Naive thymus-derived CD4-positive, alpha-beta T cell (primary cell): ENCODE measurements at regions not wholly inside any gene's neighbourhood (a gene's known extent, or its start where the extent isn't known, plus 50 kb on each side); places are given as distances from the start of the nearest gene placed in this dataset.

ENCODE experiments used
- ATAC-seq: fragments of 150-1000 bp; cut with Tn5 transposase; 2 replicates; pipeline ENCODE4 v1.10.0; 2021; ENCODE audit warnings: mild to moderate bottlenecking, moderate library complexity
- CTCF ChIA-PET: fragments of 350-600 bp; sonication (Branson Sonifier 250); formaldehyde crosslinking; loops from one replicate; lab custom pipeline; 2021; ENCODE audit warnings: antibody characterized with exemption; lab: Charles Lee
- POLR2A ChIA-PET: fragments of 350-600 bp; sonication (Branson Sonifier 250); formaldehyde crosslinking; loops from one replicate; lab custom pipeline; 2021; ENCODE audit warnings: antibody characterized with exemption, inconsistent platforms; lab: Charles Lee
- DNase-seq, 9 donors: peaks; one replicate each; pipeline versions ENCODE4 v3.0.0 to v3.0.0-alpha.2; 2020 to 2022; ENCODE audit warnings: mixed read lengths in 1 of 9
- H3K27ac ChIP-seq: one replicate; pipeline ENCODE4 v1.7.0; 2013; ENCODE audit warnings: mild to moderate bottlenecking, low read depth, low read length, moderate library complexity
- H3K27me3 ChIP-seq, 2 donors: one replicate each; pipeline ENCODE4 v1.7.0; 2013; ENCODE audit warnings: low read length in 2 of 2, mild to moderate bottlenecking in 2 of 2, moderate library complexity in 2 of 2; ENCODE audit not compliant: control insufficient read depth in 2 of 2, insufficient read depth in 2 of 2
- H3K36me3 ChIP-seq, 3 experiments: 1 replicate in 2 of 3; 2 replicates in 1 of 3; pipeline ENCODE4 v1.7.0; 2013; ENCODE audit warnings: low read length in 3 of 3, mild to moderate bottlenecking in 3 of 3, moderate library complexity in 1 of 3; ENCODE audit not compliant: insufficient read depth in 3 of 3, control insufficient read depth in 2 of 3
- H3K4me1 ChIP-seq, 2 donors: one replicate each; pipeline ENCODE4 v1.7.0; 2013; ENCODE audit warnings: low read length in 2 of 2, mild to moderate bottlenecking in 2 of 2, moderate library complexity in 1 of 2; ENCODE audit not compliant: control insufficient read depth in 2 of 2, insufficient read depth in 2 of 2
- H3K4me3 ChIP-seq: 2 replicates; pipeline ENCODE4 v1.7.0; 2013; ENCODE audit warnings: mild to moderate bottlenecking, low read length
- H3K9me3 ChIP-seq, 3 experiments: 1 replicate in 2 of 3; 2 replicates in 1 of 3; pipeline ENCODE4 v1.7.0; 2013; ENCODE audit warnings: low read length in 3 of 3; ENCODE audit not compliant: control insufficient read depth in 2 of 3
- H3K27ac Mint-ChIP-seq, 9 donors: one replicate each; pipeline ENCODE4 v1.8.0; 2020 to 2022; ENCODE audit warnings: mixed read lengths in 9 of 9, mild to moderate bottlenecking in 8 of 9, moderate library complexity in 5 of 9, inconsistent platforms in 2 of 9
- H3K27me3 Mint-ChIP-seq, 5 donors: one replicate each; pipeline ENCODE4 v1.8.0; 2021 to 2022; ENCODE audit warnings: mixed read lengths in 5 of 5, mild to moderate bottlenecking in 1 of 5
- H3K36me3 Mint-ChIP-seq, 5 donors: one replicate each; pipeline ENCODE4 v1.8.0; 2020 to 2022; ENCODE audit warnings: mixed read lengths in 5 of 5, mild to moderate bottlenecking in 3 of 5, inconsistent platforms in 1 of 5
- H3K4me1 Mint-ChIP-seq, 7 donors: one replicate each; pipeline ENCODE4 v1.8.0; 2020 to 2022; ENCODE audit warnings: mixed read lengths in 7 of 7, mild to moderate bottlenecking in 3 of 7, inconsistent platforms in 1 of 7
- H3K4me3 Mint-ChIP-seq, 10 donors: one replicate each; pipeline ENCODE4 v1.8.0; 2020 to 2022; ENCODE audit warnings: mild to moderate bottlenecking in 10 of 10, mixed read lengths in 10 of 10, moderate library complexity in 6 of 10, inconsistent platforms in 2 of 10
- H3K9me3 Mint-ChIP-seq, 11 donors: one replicate each; pipeline ENCODE4 v1.8.0; 2020 to 2022; ENCODE audit warnings: mixed read lengths in 11 of 11, mild to moderate bottlenecking in 4 of 11, inconsistent platforms in 1 of 11, moderate library complexity in 1 of 11
- intact Hi-C, 2 donors: fragments of 100-400 bp; cut with micrococcal nuclease; formaldehyde crosslinking; loops; one replicate each; pipeline ENCODE4 v1.15.1; 2023

DNA sequence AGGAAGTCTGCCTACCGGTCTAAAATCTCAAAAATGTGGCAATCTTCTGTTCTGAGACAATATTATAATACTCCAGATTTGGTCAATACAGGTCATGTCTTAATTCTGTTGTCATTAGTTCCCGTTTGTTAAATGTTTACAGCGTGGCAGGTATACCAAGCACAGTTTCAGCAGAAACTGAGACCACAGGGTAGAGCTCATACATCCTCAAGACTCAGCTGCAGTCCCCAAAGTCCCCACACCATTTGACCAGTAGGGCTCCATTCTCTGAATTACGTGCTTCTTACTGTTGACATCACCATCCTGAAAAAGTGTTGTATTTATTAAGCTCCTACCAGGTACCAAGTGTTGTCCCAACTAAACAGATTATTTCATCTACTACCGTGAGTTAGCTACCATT is 157.1 kb downstream of the MC4R start:
- intact Hi-C loops: no loop called here
- Mint-ChIP-seq H3K27ac (no peak overlapping the region), H3K4me3 (no peak overlapping the region), H3K9me3 (peaks cover 0 to 5% (median 0%) of the 10 kb centered on the region in 11 donors), H3K4me1 (no peaks in the 10 kb centered on the region), H3K27me3 (peaks cover 0 to 2% (median 0%) of the 10 kb centered on the region in 5 donors), H3K36me3 (no peaks in the 10 kb centered on the region)
- no peaks in the 10 kb centered on the region for H3K4me1 ChIP-seq
- no peak overlapping the region for H3K27ac ChIP-seq
- ATAC-seq (no peak), DNase-seq (no peak)
- H3K27me3 ChIP-seq: no peaks in the 10 kb centered on the region
- CTCF ChIA-PET: no interaction called here
- POLR2A ChIA-PET: no interaction called here
- H3K4me3 ChIP-seq: no peak overlapping the region
- H3K9me3 ChIP-seq: no peaks in the 10 kb centered on the region
- no peaks in the 10 kb centered on the region for H3K36me3 ChIP-seq

DNA sequence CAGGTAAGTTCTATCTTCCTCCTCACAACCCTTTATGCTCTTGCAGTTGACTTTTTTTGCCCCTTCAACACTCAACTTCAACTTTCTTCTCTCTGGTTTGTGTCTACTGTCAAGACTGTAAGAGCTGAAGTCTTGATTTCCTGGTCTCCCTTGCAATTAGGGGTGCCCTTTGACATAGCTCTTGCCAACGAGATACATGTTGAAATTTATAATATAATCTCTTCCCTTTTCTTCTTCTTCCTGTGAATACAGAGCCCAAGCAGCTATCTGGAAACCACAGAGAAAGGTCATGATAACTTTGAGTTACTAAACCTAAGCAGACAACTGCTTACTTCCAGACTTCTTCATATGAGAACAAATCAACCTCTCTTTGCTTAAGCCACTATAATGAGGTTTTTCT is 163.5 kb downstream of the MC4R start:
- H3K27me3 Mint-ChIP-seq: peaks cover 0 to 2% (median 0%) of the 10 kb centered on the region in 5 donors
- H3K27ac Mint-ChIP-seq: no peak overlapping the region
- no peak for DNase-seq
- ChIA-PET POLR2A (no interaction called here), CTCF (no interaction called here)
- H3K4me1 Mint-ChIP-seq: no peaks in the 10 kb centered on the region
- Histone ChIP-seq H3K27me3 (no peaks in the 10 kb centered on the region), H3K4me3 (no peak overlapping the region), H3K9me3 (no peaks in the 10 kb centered on the region), H3K27ac (no peak overlapping the region), H3K36me3 (no peaks in the 10 kb centered on the region), H3K4me1 (no peaks in the 10 kb centered on the region)
- peaks cover 0 to 8% (median 0%) of the 10 kb centered on the region in 11 donors for H3K9me3 Mint-ChIP-seq
- no peak for ATAC-seq
- H3K36me3 Mint-ChIP-seq: no peaks in the 10 kb centered on the region
- intact Hi-C loops: no loop called here
- no peak overlapping the region for H3K4me3 Mint-ChIP-seq

DNA sequence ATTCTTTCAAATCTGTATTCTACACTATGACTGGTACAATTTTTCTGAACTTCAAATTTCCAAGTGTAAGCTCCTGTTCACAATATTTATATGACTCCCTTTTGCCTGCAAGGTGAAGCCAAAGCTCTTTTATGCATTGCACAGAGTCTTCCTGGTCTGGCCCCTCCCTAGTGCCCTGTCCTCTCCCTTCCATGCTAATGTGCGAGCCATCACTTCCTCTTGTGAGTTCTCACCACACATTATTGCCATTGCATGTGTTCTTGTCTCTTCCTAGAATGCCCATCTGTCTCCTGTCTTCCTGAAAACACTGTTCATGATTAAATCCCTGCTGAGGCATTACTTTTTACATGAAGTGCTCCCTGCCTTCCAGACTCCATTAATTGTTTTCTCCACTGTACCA is 169.9 kb downstream of the MC4R start:
- no peak overlapping the region for H3K4me3 Mint-ChIP-seq
- no peaks in the 10 kb centered on the region for H3K4me1 Mint-ChIP-seq
- POLR2A ChIA-PET: no interaction called here
- no peak overlapping the region for H3K27ac Mint-ChIP-seq
- no peak for ATAC-seq
- intact Hi-C loops: no loop called here
- H3K36me3 ChIP-seq: no peaks in the 10 kb centered on the region
- H3K4me1 ChIP-seq: no peaks in the 10 kb centered on the region
- H3K27me3 Mint-ChIP-seq: peaks cover 0 to 11% (median 0%) of the 10 kb centered on the region in 5 donors
- no peaks in the 10 kb centered on the region for H3K9me3 ChIP-seq
- H3K27ac ChIP-seq: no peak overlapping the region
- H3K36me3 Mint-ChIP-seq: no peaks in the 10 kb centered on the region
- no peaks in the 10 kb centered on the region for H3K9me3 Mint-ChIP-seq
- H3K27me3 ChIP-seq: no peaks in the 10 kb centered on the region
- H3K4me3 ChIP-seq: no peak overlapping the region
- CTCF ChIA-PET: no interaction called here
- no peak for DNase-seq

DNA sequence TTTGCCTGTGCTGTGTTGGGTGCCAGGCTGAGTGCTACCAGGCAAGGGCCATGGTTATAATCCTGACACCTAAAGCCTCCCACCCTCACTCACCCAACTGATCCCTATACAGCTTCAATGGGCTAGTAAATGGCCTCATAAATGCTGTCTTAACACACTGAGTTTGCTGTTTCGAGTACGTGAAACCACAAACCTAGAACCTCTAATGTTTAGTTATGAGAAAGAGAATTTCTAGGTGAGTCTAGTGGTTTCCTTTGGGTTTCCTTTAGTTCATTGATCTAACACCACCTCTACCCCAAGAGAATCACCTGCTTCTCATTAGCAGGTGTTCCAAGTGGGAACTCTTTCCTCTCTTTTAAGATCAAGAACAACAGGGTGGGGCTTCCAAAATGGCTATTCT is 172.0 kb downstream of the MC4R start:
- H3K4me3 Mint-ChIP-seq: no peak overlapping the region
- Histone ChIP-seq H3K4me3 (no peak overlapping the region), H3K9me3 (no peaks in the 10 kb centered on the region), H3K4me1 (no peaks in the 10 kb centered on the region), H3K27ac (no peak overlapping the region), H3K36me3 (no peaks in the 10 kb centered on the region), H3K27me3 (no peaks in the 10 kb centered on the region)
- H3K27me3 Mint-ChIP-seq: peaks cover 0 to 11% (median 0%) of the 10 kb centered on the region in 5 donors
- peaks cover 0 to 2% (median 0%) of the 10 kb centered on the region in 7 donors for H3K4me1 Mint-ChIP-seq
- DNase-seq (no peak), ATAC-seq (no peak)
- intact Hi-C loops: no loop called here
- peaks cover 0 to 2% (median 0%) of the 10 kb centered on the region in 11 donors for H3K9me3 Mint-ChIP-seq
- H3K36me3 Mint-ChIP-seq: no peaks in the 10 kb centered on the region
- ChIA-PET POLR2A (no interaction called here), CTCF (no interaction called here)
- H3K27ac Mint-ChIP-seq: no peak overlapping the region

DNA sequence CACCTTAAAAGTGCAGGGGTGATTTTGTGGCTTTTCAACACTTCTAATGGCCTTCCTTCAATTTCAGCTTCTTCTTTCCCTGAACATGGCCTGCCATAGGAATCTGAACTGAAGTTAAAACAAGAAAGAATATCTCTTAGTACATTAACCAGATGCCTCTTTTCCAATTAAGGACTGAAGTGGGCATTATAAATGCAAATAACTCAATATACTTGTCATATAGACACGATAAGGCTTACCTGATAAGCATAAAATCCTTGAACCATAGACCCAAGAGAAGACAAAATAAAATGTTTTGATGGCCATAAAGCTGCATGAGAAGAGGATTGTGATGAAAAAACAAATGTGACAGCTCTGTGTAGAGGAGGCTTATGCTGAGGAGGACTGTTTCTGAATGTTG is 173.1 kb downstream of the MC4R start:
- H3K27me3 ChIP-seq: no peaks in the 10 kb centered on the region
- ATAC-seq: no peak
- H3K4me1 ChIP-seq: no peaks in the 10 kb centered on the region
- no peak overlapping the region for H3K4me3 ChIP-seq
- Mint-ChIP-seq H3K36me3 (no peaks in the 10 kb centered on the region), H3K4me3 (no peak overlapping the region), H3K4me1 (peaks cover 0 to 2% (median 0%) of the 10 kb centered on the region in 7 donors), H3K27me3 (peaks cover 0 to 11% (median 0%) of the 10 kb centered on the region in 5 donors), H3K27ac (no peak overlapping the region), H3K9me3 (peaks cover 0 to 2% (median 0%) of the 10 kb centered on the region in 11 donors)
- no peak for DNase-seq
- H3K36me3 ChIP-seq: no peaks in the 10 kb centered on the region
- CTCF ChIA-PET: no interaction called here
- intact Hi-C loops: no loop called here
- POLR2A ChIA-PET: no interaction called here
- no peaks in the 10 kb centered on the region for H3K9me3 ChIP-seq
- H3K27ac ChIP-seq: no peak overlapping the region

DNA sequence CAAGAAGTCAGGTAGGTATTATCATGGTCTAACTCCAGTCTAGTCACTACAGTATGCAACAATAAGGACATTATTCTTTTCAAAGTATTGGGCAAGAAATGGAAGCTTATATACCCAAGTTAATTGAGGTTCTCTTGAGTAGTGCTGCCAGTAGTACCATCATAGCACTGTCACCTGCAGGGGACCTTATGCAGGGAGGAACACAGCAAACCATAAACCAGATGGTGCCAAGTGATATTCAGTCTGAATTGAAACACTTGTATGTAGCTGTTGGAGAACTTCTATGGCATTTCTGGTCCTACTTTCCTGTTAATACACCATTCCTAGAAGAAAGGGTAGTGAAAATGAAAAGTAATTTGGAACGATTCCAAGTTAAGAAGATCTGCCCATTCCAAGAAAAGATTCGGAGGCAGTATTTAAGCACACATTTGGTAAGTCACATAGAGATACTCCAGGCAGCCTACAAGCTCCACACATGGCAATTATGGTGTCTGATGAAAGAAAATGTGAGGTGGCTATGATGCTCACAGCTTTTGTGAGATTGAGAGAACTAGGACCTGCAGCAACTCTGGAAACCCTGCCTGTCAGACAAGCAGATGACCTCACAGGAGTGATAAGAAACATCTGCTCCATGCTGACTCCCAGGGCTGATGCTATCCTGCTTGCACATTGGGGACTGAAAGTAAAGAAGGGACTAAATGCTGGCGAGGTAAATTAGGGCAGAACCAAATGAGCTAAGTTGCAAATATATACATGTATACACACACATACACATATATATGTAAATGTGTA is 174.7 kb downstream of the MC4R start:
- Mint-ChIP-seq H3K4me3 (no peak overlapping the region), H3K27me3 (peaks cover 0 to 3% (median 0%) of the 10 kb centered on the region in 5 donors), H3K4me1 (peaks cover 0 to 2% (median 0%) of the 10 kb centered on the region in 7 donors), H3K9me3 (peaks cover 0 to 3% (median 0%) of the 10 kb centered on the region in 11 donors), H3K36me3 (no peaks in the 10 kb centered on the region), H3K27ac (no peak overlapping the region)
- Histone ChIP-seq H3K4me3 (no peak overlapping the region), H3K27me3 (no peaks in the 10 kb centered on the region), H3K4me1 (no peaks in the 10 kb centered on the region), H3K9me3 (no peaks in the 10 kb centered on the region), H3K36me3 (no peaks in the 10 kb centered on the region), H3K27ac (no peak overlapping the region)
- DNase-seq (no peak), ATAC-seq (no peak)
- CTCF ChIA-PET: no interaction called here
- POLR2A ChIA-PET: no interaction called here
- intact Hi-C loops: no loop called here
